HCT116 (cell line): ENCODE measurements at regions not wholly inside any gene's neighbourhood (a gene's known extent, or its start where the extent isn't known, plus 50 kb on each side); places are given as distances from the start of the nearest gene placed in this dataset.

Experiments used
- CTCF ChIP-seq, 3 experiments: fragments of 200-600 bp in 1 of 3; sonication (generic) in 1 of 3; IDR thresholded peaks in 2 of 3; conservative IDR thresholded peaks in 1 of 3; 2 replicates each; pipeline ENCODE4 v1.5.1; 2012 to 2017; ENCODE audit warnings: low read depth in 2 of 3, low read length in 2 of 3, antibody characterized with exemption in 1 of 3, borderline replicate concordance in 1 of 3, control low read depth in 1 of 3, mild to moderate bottlenecking in 1 of 3, mixed read lengths in 1 of 3, mixed run types in 1 of 3, moderate library complexity in 1 of 3; ENCODE audit not compliant: insufficient read depth in 1 of 3
- EZH2 ChIP-seq: fragments of 200-600 bp; sonication (generic); IDR thresholded peaks from 2 replicates; pipeline ENCODE4 v1.6.1; 2017; ENCODE audit warnings: antibody characterized with exemption, mixed run types
- TCF7L2 ChIP-seq: IDR thresholded peaks from 2 replicates; pipeline ENCODE4 v1.7.0; 2011; ENCODE audit warnings: borderline replicate concordance, inconsistent platforms; ENCODE audit not compliant: insufficient read depth, insufficient read length; ENCODE audit errors: extremely low read depth
- YY1 ChIP-seq: IDR thresholded peaks from 2 replicates; pipeline ENCODE4 v1.6.1; 2011; ENCODE audit warnings: low read length, low read depth, moderate library complexity, mild to moderate bottlenecking; ENCODE audit not compliant: insufficient replicate concordance; ENCODE audit errors: extremely low read depth

- no peak for TF ChIP-seq YY1
- no peak for TF ChIP-seq CTCF (IDR thresholded peaks at IDR 0.05 in 2 of 3, conservative IDR thresholded peaks at IDR 0.05 in 1 of 3; ENCODE audit: borderline replicate concordance in 1 of 3, insufficient read depth in 1 of 3, low read depth in 2 of 3, low read length in 2 of 3)
- TF ChIP-seq EZH2 = no peak
- no peak for TF ChIP-seq TCF7L2
Observed at GRCh38 chrX:45885931-45886330, 659.3 kb downstream of the ZNF674 start.
